Glomerular visceral epithelial cell (primary cell): ENCODE measurements at regions not wholly inside any gene's neighbourhood (a gene's known extent, or its start where the extent isn't known, plus 50 kb on each side); places are given as distances from the start of the nearest gene placed in this dataset.

Experiments used
- DNase-seq: peaks from one replicate; pipeline ENCODE4 v3.0.0-alpha.2; 2016; ENCODE audit errors: extremely low spot score

- DNase-seq = no peak
Observed at GRCh38 chr6:167579806-167580618, 246.7 kb upstream of the AFDN start.

DNA sequence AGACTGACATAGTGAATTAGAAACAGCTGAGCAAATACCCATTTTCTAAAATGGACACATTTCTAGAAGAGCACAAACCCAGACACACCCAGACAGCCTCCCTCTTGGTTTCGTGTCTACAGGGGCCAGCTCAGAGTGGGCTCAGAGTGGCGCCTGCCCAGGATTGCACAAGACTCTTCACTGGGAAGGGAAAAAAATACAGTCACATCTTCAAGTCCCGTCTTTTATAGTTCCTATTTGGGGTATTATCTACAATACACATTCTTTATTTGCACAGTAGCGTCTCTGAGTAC lies 246.1 kb upstream of the AFDN start:
- DNase-seq = no peak

DNA sequence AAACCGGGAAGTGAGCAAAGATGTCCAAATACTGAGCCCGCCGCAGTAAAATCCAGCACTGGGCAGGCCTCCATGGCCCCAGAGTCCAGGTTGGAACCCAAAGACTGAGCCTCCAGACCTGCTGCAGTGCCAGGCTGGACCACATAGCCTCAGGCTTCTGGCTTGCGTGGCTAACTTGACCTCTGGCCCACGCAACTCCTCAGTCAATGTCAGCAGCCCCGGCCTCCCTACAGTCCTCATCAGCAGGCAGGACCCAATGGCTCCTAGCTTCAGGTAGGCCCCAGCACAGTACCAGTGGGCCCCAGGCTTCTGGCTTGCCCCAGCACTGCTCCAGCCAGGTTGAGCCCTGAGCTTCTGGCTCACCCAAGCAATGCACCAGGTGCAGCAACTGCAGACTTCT lies 245.1 kb upstream of the AFDN start:
- DNase-seq = no peak

DNA sequence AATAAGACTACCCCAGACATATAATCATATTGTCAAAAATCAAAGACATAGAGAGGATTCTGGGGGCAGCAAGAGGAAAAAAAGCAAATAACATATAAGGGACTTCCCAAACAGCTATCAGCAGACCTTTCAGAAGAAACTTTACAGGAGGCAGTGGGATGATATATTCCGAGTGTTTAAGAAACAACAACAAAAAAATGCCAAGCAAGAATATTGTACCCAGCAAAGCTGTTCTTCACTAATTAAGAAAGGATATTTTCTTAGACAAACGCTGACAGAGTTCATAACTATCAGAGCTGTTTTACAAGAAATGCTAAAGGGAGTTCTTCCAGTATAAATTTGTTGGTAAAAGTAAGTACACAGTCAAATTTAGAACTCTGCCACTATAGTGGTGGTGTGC lies 243.3 kb upstream of the AFDN start:
- DNase-seq = no peak

DNA sequence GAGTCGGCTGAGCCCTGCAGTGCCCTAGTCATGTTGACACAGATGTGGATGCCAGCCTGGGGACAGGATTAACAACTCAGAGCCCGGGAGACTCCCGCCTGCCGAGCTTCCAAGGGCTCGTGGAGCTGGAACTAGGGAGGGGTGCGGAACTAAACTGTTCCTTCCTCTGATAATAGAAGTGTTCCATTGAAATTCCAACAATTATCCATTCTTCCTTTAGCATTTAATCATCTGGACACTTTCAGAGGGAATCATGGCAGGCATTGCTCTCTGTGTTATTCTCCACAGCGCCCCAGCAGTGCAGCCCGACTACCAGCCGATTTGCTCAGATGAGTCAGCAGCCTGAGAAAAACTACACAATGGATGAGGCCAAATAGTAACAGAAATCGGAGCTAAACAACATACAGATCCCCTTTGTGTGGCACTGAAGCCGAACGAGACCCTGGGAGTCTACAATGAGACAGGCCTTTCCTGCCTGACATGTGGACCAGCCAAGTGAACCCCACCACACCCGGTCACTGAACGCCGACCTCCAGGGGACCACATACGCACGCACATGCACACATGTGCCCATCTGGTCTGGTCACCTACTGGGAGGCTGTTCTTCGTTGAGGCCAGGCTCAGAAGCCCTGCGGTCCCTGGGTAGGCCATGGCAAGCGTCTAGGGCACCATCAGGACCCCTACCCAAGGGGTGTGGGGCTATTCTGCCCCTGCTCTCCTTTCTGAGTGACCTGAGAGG lies 238.4 kb upstream of the AFDN start:
- no peak for DNase-seq

DNA sequence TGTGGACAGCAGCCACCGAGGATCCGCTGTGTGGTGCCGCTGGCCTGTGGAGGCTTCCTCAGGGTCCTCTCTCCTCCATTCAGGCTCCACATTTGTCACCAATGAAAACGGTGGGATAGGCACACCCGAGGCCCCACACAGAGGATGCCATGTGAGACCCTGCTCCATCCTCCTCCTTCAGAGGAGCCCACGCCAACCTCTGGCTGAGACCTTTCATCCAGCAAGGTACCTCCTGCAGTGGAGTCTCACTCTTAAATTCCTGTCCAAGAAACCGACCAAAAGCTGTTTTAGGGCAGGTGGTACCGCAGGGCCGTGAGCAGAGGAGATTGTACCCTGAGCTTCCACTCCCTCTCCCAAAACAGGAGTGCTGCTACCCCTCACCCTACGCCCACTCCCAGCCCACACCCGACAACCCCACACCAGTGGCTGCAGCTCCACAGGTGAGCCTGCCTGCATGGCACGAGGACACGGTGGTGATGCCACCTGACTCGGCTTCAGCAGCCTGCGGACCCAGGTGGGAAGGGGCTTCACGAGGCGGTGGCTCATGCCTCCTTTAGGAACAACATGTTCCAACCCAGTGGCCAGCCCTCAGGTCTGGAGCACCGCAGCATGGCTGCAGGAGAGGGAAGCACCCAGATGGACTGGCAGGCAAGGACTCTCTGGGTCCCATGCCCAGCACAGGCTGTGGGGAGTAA lies 237.6 kb upstream of the AFDN start:
- no peak for DNase-seq

GRCh38 chr6:167589615-167589940 lies 237.1 kb upstream of the AFDN start:
- no peak for DNase-seq

- no peak for DNase-seq
Observed at GRCh38 chr6:167590193-167590592, 236.5 kb upstream of the AFDN start.
